Erythroblast (primary cell): ENCODE measurements at regions not wholly inside any gene's neighbourhood (a gene's known extent, or its start where the extent isn't known, plus 50 kb on each side); places are given as distances from the start of the nearest gene placed in this dataset.
"Not testable (repeated sequence)": the region's sequence is repeated elsewhere in the genome, so short reads cannot be mapped to it uniquely, and the experiment has no call there.

Experiments used
- DNase-seq, 2 experiments: peaks; one replicate each; lab custom pipeline; 2025; lab: John Stamatoyannopoulos, UW
- GATA1 ChIP-seq: IDR thresholded peaks from 2 replicates; pipeline ENCODE4 v1.6.1; 2011; ENCODE audit warnings: low read depth, mild to moderate bottlenecking, control low read depth, low read length, moderate library complexity
- POLR2A ChIP-seq: IDR thresholded peaks from 2 replicates; pipeline ENCODE4 v1.6.1; 2011; ENCODE audit warnings: mild to moderate bottlenecking, low read length

DNA sequence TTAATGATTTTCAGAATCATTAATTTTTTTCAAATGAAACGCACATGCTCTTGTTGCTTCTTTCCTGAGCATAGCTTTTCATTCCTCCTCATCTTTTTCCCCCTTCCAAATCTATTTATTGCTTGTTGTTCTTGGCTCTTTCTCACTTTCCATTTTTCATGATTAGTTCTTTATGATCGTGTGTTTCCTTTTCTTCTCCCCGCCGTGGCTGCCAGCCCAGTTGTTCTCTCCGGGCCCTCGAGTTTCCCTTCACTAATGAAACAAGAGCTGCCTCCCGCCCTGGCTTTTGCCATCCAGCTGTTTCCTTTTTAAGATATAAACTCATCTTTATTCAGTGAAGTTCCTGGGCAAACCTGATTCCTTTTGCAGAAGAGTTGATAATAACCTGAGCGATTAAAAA is 170.2 kb upstream of the NR2F2 start:
- DNase-seq = no peak
- TF ChIP-seq POLR2A (no peak), GATA1 (no peak)

DNA sequence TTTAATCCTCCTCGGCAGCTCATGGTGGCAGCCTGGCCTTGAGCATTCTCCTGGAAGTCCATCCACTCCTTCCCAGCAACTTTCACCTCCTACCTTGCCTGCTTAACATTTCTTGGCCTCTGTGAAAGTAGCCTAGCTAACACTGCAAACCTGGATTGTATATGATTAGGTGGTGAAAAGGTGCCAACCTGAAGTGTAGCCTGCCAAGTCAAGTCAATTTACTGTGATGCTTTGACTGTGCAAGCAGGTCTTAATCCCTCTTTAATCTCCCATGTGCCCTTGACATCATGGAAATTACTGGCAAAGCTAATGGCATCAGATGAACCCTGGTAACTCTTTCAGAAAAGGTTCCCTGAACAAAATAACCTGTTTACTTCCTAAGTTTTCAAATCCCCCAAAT is 169.7 kb upstream of the NR2F2 start:
- no peak for TF ChIP-seq GATA1
- no peak for TF ChIP-seq POLR2A
- DNase-seq = no peak

DNA sequence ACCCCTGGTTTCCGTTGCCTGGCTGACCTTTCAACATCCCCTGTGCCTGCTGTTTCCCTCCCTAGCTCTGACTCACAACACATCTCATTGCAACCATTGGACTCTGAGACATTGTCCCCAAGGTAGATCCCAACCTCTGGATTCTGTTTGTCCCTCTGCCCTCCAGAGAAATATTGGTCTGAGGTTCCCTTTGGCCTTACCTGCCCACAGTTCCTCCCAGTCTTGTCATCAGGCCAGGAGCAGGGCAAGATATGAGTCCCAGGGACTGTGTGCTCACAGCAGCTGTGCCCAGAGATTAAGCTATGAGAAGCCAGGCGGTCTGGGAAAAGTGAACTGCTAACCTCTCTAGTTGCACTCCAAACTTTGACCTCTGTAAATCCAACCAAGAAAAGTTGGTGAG is 168.2 kb upstream of the NR2F2 start:
- TF ChIP-seq GATA1 (no peak), POLR2A (no peak)
- no peak for DNase-seq

DNA sequence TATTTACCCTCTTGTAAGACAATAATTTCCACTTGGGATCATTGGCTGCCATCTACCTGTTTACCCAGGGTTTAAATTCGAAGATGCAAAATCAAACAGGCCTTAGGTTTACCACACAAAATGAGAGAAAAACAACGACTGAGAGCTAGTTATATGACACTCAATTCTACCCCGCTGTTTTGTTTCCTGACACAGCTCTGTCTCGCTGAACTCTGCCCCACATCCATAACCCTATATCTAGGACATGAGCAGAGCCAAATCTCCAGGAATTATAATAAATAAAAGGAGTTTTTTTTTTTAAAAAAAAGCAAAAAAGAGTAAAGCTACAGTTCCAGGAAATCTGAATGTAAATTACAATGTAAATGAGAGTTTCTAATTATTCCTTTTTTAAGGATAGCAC is 165.4 kb upstream of the NR2F2 start:
- TF ChIP-seq GATA1 (no peak), POLR2A (no peak)
- DNase-seq = no peak

DNA sequence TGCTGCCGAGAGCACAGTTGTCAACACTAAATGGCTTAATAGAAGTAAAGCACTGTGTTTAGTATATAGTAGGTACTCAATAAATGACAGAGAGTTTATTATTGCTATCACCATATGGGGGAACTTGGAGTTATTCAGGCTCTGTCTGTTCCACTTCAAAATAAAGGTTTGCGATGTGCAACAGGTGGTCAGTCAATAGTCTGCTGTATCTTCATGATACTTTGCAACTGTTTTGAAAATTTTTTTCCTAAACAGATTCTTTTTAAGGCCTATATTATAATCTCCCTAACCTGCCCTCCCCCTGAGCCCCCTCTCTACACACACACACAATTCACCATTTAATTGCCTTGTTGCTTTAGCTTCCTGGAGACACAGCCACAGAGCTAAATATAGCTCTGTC is 164.7 kb upstream of the NR2F2 start:
- TF ChIP-seq POLR2A = no peak
- TF ChIP-seq GATA1 = no peak
- DNase-seq = no peak

DNA sequence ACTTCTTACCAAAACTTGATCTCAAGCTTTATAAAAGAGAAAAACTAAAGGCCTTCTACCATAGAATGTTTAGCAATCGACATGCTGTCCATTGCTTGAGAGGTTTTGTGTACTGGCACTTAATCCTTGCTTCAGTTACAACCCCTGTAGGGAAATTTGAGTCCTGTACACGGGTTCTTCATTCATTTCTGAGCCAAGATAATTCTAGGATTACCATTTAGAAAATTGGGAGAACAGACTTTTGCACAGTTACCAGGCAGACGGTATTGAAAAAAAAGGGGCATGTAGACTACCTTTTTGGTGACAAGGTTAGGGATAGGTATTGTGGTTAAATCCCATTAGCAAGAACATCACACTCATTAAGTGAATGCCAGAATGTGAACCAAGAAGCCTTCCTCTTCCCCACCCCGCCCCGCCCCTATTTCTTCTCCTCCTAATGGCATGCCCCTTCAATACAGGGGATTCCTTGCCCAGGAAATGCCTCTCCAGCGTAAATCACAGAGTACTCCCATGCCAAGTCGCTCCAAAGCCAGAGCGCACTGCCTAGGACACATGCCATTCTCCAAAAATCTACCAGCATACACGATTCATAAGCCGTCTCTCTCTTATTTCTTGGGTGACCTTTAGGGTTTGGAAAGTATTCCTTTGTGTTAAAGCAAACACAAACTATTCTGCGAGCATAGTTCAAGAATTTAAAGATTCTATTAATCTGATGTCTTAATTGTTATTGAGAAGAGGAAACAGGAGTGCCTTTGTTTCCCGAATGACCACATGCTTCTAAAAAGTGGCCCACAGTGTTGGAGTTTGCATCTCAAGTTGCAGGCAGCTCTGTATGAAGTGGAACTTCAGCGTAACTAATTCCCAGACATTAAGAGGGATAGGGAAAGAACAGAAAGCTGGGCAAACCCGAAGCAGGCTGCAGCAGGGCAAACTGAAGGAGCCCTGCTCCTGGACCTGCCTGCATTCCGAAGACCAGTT is 164.0 kb upstream of the NR2F2 start:
- no peak for DNase-seq
- TF ChIP-seq POLR2A (no peak), GATA1 (no peak)

DNA sequence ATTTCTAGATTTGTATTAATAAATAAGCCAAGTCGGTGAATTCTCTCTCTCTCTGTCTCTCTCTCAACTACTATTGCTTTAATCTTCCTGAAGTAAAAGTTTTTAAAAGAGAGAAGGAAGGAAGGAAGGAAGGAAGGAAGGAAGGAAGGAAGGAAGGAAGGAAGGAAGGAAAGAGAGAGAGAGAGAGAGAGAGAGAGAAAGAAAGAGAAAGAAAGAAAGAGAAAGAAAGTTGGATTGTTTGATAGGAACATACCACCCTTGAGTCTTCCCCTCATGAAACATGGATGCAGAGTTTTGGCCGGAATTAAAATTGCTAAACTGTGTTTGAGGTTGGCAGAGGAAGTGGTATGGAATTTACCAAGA is 159.9 kb upstream of the NR2F2 start:
- not testable (repeated sequence) for DNase-seq

DNA sequence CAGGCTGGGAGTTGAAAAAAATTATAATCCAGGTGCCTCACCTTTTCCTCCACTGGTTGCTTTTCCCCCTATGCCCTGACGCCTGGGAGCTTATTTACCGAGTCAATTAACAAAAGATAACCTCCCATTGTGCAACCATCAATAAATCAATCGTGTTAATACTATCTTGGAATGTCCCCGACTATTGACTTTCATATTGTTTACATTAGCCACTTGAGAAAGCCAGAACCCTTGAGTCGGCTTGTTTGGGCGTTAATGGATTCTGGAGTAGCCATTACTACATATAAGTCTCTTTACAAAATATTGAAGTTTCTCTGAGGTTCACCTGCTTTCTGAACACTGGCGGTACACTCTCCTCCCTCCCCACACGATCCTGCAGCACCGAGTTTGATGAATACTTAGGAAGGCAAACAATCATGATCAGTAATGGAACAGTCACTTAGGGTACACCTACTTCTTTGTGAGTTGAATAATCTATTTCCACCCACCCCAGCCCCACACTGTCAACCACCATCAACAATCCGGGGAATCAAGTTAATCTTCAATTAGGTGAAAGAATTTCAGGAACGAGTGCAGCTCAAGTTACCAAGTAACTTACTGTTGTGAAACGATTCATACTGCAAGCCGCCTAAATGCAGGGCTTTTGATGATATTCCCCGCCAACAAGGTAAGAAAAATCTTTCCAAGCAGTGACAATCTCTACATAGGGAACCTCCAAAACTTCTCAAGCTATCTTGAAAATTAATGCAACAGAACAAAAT is 159.3 kb upstream of the NR2F2 start:
- no peak for DNase-seq
- TF ChIP-seq POLR2A = no peak
- no peak for TF ChIP-seq GATA1

DNA sequence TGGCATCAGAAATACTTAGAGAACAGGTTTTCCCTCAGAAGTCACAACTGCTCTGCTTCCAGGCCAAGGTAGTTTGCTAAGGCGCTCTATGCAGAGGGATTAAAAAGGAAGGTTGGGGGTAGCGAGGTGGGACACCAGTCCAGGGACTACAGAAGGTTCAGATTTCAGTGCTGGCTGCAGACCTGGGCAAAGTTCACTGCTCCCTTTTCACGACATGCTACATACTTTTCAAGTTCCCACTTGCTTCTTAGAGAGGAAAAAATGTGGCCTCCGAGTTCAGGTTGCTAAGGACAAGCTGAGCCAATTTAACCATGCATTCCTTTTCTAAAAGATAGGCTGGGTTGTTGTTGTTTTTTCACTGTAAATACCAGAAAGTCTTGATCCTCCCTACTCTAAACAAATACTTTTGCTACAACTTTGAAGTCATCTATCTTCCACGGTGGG is 158.6 kb upstream of the NR2F2 start:
- no peak for DNase-seq
- TF ChIP-seq POLR2A = no peak
- TF ChIP-seq GATA1 = no peak

DNA sequence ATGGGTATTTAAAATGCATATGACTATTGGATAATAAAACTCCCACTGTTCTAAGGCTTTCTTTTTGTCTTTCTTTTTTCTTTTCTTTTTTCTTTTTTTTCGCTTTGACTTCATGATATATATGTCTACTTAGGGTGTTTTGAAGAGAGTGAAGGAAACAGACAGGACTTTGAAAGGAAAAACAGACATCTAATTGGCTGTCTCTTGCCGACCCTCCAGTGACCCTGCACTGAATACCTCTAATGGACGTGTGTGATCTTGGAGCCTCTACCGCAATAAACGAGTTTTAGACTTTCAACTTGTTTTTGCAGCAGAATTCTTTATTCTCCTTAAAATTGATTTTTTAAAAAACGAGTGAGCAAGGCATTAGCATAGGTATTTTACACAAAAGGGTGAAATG is 158.1 kb upstream of the NR2F2 start:
- DNase-seq = no peak
- TF ChIP-seq GATA1 (no peak), POLR2A (no peak)

DNA sequence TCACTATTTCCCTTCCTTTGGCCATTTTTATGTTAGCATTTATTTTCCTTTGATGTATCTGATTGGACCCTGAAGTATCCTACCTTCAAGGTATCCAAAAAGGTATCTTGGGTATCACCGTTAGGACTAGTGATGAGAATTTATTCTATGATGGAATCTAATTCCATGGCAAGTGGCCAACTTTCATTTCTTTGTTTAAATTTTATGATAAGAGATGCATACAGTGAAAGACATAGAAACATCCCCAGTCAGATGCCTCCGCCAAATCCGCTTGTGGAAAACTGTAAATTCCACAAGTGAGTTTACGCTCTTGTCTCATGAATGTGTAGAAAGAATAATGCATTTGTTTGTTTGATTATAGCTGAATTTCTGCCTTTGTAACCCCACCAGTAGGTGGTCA is 153.7 kb upstream of the NR2F2 start:
- DNase-seq = no peak
- TF ChIP-seq GATA1 = no peak
- TF ChIP-seq POLR2A = no peak

DNA sequence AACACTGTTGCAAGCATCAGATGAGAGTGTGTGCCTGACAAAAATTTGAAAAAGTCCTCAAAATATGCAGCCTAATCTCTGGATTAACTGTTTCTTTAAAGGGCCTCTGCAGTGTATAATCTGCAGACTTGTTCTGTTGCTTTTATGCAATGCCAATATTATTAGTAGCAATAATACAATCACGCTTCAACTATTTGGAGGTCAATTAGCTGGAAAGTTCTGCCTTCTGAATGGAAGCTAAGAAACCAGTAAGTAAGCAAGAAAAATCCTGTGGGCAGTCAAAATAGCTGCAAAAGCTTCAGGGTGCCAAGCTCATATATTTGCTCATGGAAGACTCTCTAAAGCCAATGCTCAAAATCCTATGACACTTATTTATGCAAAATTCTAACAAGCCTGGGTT is 153.2 kb upstream of the NR2F2 start:
- no peak for DNase-seq
- TF ChIP-seq GATA1 (no peak), POLR2A (no peak)

DNA sequence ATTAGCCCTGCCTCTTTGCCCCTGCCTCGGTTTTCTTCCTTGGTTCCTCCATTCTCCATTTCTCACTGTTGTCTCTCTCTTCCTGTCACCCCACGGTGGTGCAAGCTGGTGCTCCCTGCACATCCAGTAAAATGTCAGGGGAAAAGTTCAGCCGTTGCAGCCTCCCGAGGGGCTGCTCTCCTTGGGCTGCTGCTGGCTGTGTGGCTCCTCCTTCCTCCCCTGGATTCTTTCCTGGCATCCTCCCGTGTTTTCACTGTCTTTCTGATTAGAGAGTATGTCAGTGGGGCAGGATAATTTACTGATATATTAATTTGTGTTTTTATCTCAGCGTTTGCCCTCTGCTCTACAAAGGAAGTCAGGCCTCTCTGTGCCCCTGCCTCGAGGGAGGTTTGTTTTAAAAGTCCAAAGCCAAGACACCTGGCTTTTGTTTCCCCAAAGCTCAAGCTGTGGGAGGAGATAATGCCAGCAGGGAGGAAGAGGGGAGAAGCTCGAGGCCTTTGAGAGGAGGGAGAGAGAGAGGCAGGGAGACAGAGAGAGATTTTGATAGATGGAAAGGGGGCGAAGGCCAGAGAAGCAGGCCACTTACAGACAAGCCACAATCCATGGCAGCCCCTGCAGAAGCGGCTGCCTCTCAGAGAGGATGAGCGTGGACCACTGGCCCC is 150.3 kb upstream of the NR2F2 start:
- TF ChIP-seq GATA1 (no peak), POLR2A (no peak)
- no peak for DNase-seq

DNA sequence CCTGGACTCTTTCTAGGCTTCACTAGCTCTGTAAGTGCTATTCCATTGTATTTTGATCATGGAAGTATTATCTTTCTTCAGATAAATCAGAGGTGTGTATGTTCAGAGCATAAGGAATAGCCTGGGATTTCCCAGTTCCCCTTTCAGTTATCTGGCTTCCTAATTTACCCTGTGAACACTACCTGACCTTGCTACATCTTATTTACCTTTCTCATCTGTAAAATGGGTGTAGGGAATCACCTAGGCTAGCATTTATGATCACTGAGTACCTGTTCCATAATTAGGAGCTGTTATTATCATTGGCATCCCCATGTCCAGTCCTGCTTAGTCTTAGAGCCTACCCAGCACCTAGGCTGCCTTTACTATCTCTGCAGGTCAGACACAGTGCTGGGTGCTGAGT is 149.3 kb upstream of the NR2F2 start:
- no peak for DNase-seq
- TF ChIP-seq GATA1 = no peak
- no peak for TF ChIP-seq POLR2A
